ENCODE measurements at regions not wholly inside any gene's neighbourhood (a gene's known extent, or its start where the extent isn't known, plus 50 kb on each side); places are given as distances from the start of the nearest gene placed in this dataset.

DNA sequence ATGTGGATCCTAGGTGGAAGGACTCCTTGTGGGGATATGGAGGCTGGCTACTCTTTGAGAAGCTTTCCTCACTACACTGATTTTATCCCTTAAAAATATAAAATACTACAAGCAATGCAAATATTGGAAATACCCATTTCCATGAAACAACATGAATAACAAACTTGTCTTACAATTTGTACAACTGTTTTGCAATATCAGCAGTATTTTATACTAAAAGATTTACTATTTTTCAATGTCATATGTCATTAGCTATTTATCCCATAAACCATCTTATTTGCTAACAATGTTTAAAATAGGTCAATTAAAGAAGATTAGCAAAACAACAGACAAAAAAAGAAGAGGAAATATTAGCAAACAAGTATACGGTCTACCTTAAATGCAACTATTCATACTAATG is 1674.1 kb downstream of the PCDH7 start:
- FAIRE-seq, result no peak
- Histone ChIP-seq H3K36me3 (ENCODE audit: control insufficient read depth in 2 of 3, insufficient read depth in 3 of 3, low read length in 3 of 3) (no peaks in the 10 kb centered on the region), H3K4me3 (ENCODE audit: low read length in 3 of 3) (no peak overlapping the region), H3K27ac (ENCODE audit: low read depth in 2 of 2, low read length in 2 of 2) (no peak overlapping the region), H3K4me1 (ENCODE audit: control insufficient read depth in 2 of 3, insufficient read depth in 2 of 3, low read depth in 1 of 3, low read length in 3 of 3) (no peaks in the 10 kb centered on the region), H3K9me3 (ENCODE audit: control insufficient read depth in 2 of 3, insufficient read depth in 1 of 3, low read length in 3 of 3) (no peaks in the 10 kb centered on the region), H3K27me3 (ENCODE audit: control insufficient read depth, insufficient read depth, low read length) (no peaks in the 10 kb centered on the region), H3K9ac (ENCODE audit: low read length in 3 of 3) (no peak overlapping the region)
- no peak for DNase-seq
- intact Hi-C loops (cut with DNase I), result no loop called here
- TF ChIP-seq, protein P1, sequence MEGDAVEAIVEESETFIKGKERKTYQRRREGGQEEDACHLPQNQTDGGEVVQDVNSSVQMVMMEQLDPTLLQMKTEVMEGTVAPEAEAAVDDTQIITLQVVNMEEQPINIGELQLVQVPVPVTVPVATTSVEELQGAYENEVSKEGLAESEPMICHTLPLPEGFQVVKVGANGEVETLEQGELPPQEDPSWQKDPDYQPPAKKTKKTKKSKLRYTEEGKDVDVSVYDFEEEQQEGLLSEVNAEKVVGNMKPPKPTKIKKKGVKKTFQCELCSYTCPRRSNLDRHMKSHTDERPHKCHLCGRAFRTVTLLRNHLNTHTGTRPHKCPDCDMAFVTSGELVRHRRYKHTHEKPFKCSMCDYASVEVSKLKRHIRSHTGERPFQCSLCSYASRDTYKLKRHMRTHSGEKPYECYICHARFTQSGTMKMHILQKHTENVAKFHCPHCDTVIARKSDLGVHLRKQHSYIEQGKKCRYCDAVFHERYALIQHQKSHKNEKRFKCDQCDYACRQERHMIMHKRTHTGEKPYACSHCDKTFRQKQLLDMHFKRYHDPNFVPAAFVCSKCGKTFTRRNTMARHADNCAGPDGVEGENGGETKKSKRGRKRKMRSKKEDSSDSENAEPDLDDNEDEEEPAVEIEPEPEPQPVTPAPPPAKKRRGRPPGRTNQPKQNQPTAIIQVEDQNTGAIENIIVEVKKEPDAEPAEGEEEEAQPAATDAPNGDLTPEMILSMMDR (IDR thresholded peaks at IDR 0.05; ENCODE audit: borderline replicate concordance, extremely low read depth, insufficient read depth), result no peak

DNA sequence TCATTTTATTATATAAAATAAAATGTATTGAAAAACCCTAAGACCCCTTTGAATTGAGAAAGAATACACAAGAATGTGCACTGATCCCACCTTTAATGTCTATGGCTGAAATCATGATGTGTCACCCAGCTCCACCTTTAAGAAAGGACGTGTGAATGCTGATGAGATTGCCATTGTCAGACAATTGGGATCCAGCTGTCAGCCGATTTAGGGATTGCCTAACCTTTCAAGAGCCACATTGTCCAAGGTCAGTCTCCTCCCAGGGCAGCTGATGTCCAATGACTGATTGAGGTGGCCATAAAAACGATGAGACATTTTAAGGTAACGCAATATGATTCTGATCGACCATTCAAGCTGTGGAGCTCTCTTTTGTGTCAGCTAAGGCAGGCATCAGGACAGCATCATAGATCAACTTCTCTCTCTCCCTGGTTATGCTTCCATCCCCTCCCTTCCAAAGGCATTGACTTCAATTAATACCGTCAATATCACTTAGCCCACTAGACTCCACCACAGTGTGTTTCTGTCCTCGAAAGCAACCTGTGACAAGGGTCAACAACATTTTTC is 1676.4 kb downstream of the PCDH7 start:
- H3K27ac ChIP-seq (ENCODE audit: low read depth in 2 of 2, low read length in 2 of 2), result no peak overlapping the region
- H3K36me3 ChIP-seq (ENCODE audit: control insufficient read depth in 2 of 3, insufficient read depth in 3 of 3, low read length in 3 of 3), result no peaks in the 10 kb centered on the region
- DNase-seq, result no peak
- no peak for FAIRE-seq
- TF ChIP-seq, protein P1 (IDR thresholded peaks at IDR 0.05; ENCODE audit: borderline replicate concordance, extremely low read depth, insufficient read depth), result no peak
- no peak overlapping the region for H3K9ac ChIP-seq (ENCODE audit: low read length in 3 of 3)
- no peaks in the 10 kb centered on the region for H3K27me3 ChIP-seq (ENCODE audit: control insufficient read depth, insufficient read depth, low read length)
- H3K4me3 ChIP-seq (ENCODE audit: low read length in 3 of 3), result no peak overlapping the region
- H3K9me3 ChIP-seq (ENCODE audit: control insufficient read depth in 2 of 3, insufficient read depth in 1 of 3, low read length in 3 of 3), result no peaks in the 10 kb centered on the region
- no peaks in the 10 kb centered on the region for H3K4me1 ChIP-seq (ENCODE audit: control insufficient read depth in 2 of 3, insufficient read depth in 2 of 3, low read depth in 1 of 3, low read length in 3 of 3)
- intact Hi-C loops (cut with DNase I), result no loop called here

DNA sequence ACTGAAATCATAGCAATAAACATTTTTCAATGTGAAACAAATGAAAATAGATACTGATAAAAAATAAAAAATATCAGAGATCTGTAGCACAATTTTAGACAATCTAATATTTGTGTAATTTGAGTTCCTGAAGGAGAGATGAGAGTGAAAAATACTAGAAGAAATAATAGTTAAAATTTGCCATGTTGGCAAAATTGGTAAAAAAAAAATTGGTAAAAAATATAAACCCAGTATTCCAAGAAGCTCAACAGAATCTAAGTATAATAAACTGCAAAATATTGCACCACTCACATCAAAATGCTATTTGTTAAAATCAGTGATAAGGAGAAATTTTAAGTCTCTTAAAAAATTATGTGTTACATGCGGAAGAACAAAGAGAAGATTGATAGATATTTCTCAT is 1680.7 kb downstream of the PCDH7 start:
- H3K4me3 ChIP-seq (ENCODE audit: low read length in 3 of 3), result no peak overlapping the region
- no peak overlapping the region for H3K9ac ChIP-seq (ENCODE audit: low read length in 3 of 3)
- no peak for DNase-seq
- intact Hi-C loops (cut with DNase I), result no loop called here
- no peaks in the 10 kb centered on the region for H3K4me1 ChIP-seq (ENCODE audit: control insufficient read depth in 2 of 3, insufficient read depth in 2 of 3, low read depth in 1 of 3, low read length in 3 of 3)
- H3K36me3 ChIP-seq (ENCODE audit: control insufficient read depth in 2 of 3, insufficient read depth in 3 of 3, low read length in 3 of 3), result no peaks in the 10 kb centered on the region
- H3K27ac ChIP-seq (ENCODE audit: low read depth in 2 of 2, low read length in 2 of 2), result no peak overlapping the region
- no peaks in the 10 kb centered on the region for H3K27me3 ChIP-seq (ENCODE audit: control insufficient read depth, insufficient read depth, low read length)
- H3K9me3 ChIP-seq (ENCODE audit: control insufficient read depth in 2 of 3, insufficient read depth in 1 of 3, low read length in 3 of 3), result no peaks in the 10 kb centered on the region
- FAIRE-seq, result peak; percentile 6
- TF ChIP-seq, protein P1 (IDR thresholded peaks at IDR 0.05; ENCODE audit: borderline replicate concordance, extremely low read depth, insufficient read depth), result no peak

DNA sequence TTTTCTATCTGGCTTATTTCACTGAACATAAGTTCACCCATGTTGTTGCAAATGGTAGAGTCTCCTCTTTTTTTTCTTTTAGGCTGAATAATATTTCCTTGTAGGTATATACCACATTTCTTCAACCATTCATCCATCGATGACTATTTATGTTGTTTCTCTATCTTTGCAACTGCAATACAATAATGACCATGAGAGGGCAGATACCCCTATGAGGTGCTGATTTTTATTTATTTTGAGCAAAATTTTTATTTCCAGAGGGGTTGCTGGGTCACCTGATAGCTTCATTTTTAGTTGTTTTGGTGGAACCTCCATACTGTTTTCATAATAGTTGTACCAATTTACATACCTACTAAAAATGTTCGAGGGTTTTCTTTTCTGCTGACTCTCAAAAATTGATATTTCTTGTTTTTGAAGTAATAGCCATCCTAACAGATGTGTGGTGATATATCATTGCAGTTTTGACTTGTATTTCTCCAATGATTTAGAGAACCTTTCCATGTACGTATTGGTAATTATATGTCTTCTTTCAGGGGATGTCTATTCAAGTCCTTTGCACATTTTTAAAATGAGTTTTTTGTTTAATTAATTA is 1697.0 kb downstream of the PCDH7 start:
- FAIRE-seq (no peak), DNase-seq (no peak)
- peaks cover 0 to 2% (median 0%) of the 10 kb centered on the region in 3 donors for H3K9me3 ChIP-seq (ENCODE audit: control insufficient read depth in 2 of 3, insufficient read depth in 1 of 3, low read length in 3 of 3)
- TF ChIP-seq, protein P1 (IDR thresholded peaks at IDR 0.05; ENCODE audit: borderline replicate concordance, extremely low read depth, insufficient read depth), result no peak
- no peaks in the 10 kb centered on the region for H3K36me3 ChIP-seq (ENCODE audit: control insufficient read depth in 2 of 3, insufficient read depth in 3 of 3, low read length in 3 of 3)
- intact Hi-C loops (cut with DNase I), result no loop called here
- no peak overlapping the region for H3K9ac ChIP-seq (ENCODE audit: low read length in 3 of 3)
- no peak overlapping the region for H3K4me3 ChIP-seq (ENCODE audit: low read length in 3 of 3)
- no peaks in the 10 kb centered on the region for H3K27me3 ChIP-seq (ENCODE audit: control insufficient read depth, insufficient read depth, low read length)
- H3K27ac ChIP-seq (ENCODE audit: low read depth in 2 of 2, low read length in 2 of 2), result no peak overlapping the region
- H3K4me1 ChIP-seq (ENCODE audit: control insufficient read depth in 2 of 3, insufficient read depth in 2 of 3, low read depth in 1 of 3, low read length in 3 of 3), result no peaks in the 10 kb centered on the region

Measured in kidney (tissue), 13 donors.